HUES6 (cell line): ENCODE measurements at regions not wholly inside any gene's neighbourhood (a gene's known extent, or its start where the extent isn't known, plus 50 kb on each side); places are given as distances from the start of the nearest gene placed in this dataset.
A peak's percentile ranks its signal among the peaks of the same experiment; 100 is the strongest.
"Not testable (repeated sequence)": the region's sequence is repeated elsewhere in the genome, so short reads cannot be mapped to it uniquely, and the experiment has no call there.

ENCODE experiments used
- H3K27ac ChIP-seq: 2 replicates; pipeline ENCODE4 v1.7.0; 2013; ENCODE audit warnings: low read depth, mild to moderate bottlenecking, low read length, inconsistent platforms
- H3K27me3 ChIP-seq: 2 replicates; pipeline ENCODE4 v1.6.1; 2013; ENCODE audit warnings: low read length; ENCODE audit not compliant: control insufficient read depth, insufficient read depth
- H3K36me3 ChIP-seq: 2 replicates; pipeline ENCODE4 v1.6.1; 2013; ENCODE audit warnings: low read length; ENCODE audit not compliant: control insufficient read depth, insufficient read depth
- H3K4me1 ChIP-seq: 2 replicates; pipeline ENCODE4 v1.6.1; 2013; ENCODE audit warnings: low read length; ENCODE audit not compliant: control insufficient read depth, insufficient read depth
- H3K4me3 ChIP-seq: 2 replicates; pipeline ENCODE4 v1.5.1; 2013; ENCODE audit warnings: low read depth, low read length
- H3K9ac ChIP-seq: one replicate; pipeline ENCODE4 v1.6.1; 2013; ENCODE audit warnings: mild to moderate bottlenecking, low read length
- H3K9me3 ChIP-seq: 2 replicates; pipeline ENCODE4 v1.6.1; 2013; ENCODE audit warnings: low read depth, low read length; ENCODE audit not compliant: control insufficient read depth, insufficient read depth

DNA sequence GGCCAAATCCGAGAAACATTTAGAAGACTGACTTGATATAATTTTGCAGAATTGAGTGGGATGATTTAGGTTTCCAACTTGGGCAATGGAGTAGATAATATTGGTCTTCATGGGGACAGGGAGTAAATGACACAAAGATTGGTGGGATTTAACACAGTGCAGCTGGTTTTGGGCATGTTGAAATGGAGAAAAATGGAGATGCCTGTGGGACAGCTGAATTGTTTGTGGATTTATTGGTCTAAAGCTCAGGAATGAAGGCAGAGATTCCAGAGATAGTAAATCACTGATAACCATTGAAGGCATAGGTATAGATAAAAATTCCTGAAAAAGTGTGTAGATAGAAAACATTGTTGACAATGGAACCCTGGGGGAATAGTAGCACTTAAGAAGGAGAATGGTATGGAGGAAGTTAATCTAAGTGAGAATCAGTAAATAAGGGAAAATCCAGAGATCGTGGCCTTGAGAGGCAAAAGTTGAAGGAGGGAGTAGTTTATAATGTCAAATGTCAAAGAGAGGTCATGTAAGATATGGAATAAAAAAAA lies 120.9 kb upstream of the ATP2B1 start:
- Histone ChIP-seq H3K36me3 (no peaks in the 10 kb centered on the region), H3K9me3 (no peaks in the 10 kb centered on the region), H3K9ac (no peak overlapping the region), H3K4me1 (no peaks in the 10 kb centered on the region; the same call in none of the 2 replicates), H3K4me3 (no peak overlapping the region), H3K27ac (0 out of 2 replicates have a peak overlapping the region, but pooled peaks have one; percentile 37), H3K27me3 (no peaks in the 10 kb centered on the region)

DNA sequence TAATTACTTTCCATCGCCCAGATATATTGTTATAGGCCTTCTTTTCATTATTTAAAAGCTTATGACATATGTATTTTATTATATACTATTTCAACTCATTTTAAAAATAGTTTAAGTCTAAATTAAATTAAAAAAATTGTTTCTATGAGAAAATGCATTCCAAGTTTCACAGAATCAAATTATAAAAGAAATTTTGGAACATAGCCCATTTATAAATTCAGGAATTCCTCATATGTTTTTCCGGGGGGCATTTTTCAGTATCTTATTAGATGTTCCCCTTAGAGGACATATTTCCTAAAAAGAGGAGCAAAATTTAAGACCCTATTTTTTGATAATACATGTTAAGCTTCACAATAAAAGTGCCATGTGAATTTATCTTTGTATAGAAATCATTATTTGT lies 119.9 kb upstream of the ATP2B1 start:
- Histone ChIP-seq H3K27me3 (no peaks in the 10 kb centered on the region), H3K9ac (no peak overlapping the region), H3K36me3 (no peaks in the 10 kb centered on the region), H3K9me3 (no peaks in the 10 kb centered on the region), H3K4me3 (no peak overlapping the region), H3K4me1 (no peaks in the 10 kb centered on the region; the same call in none of the 2 replicates), H3K27ac (peak overlapping the region; percentile 37; the same call in 1 of the 2 replicates)

DNA sequence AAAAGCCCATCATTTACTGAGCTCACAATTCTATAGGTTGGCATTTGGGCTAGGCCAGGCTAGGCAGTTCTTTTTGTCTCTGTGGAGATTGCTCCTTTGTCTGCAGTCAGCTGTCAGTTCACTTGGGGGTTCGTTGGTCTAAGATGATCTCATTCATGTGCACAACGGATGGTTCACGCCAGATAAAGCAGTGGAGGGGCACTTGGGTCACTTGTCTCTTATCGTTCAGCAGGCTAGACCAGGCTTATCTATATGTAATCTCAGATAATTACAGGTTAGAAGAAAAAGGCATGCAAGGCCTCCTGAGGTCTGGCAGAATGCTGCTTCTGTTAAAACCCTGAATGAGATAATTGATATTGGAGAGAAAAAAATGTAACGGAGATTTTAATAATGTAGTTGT lies 119.0 kb upstream of the ATP2B1 start:
- Histone ChIP-seq H3K27me3 (no peaks in the 10 kb centered on the region), H3K4me1 (no peaks in the 10 kb centered on the region; the same call in none of the 2 replicates), H3K36me3 (no peaks in the 10 kb centered on the region), H3K4me3 (no peak overlapping the region), H3K27ac (no peak overlapping the region), H3K9me3 (peaks cover under 1% of the 10 kb centered on the region; the same call in 1 of the 2 replicates), H3K9ac (no peak overlapping the region)

DNA sequence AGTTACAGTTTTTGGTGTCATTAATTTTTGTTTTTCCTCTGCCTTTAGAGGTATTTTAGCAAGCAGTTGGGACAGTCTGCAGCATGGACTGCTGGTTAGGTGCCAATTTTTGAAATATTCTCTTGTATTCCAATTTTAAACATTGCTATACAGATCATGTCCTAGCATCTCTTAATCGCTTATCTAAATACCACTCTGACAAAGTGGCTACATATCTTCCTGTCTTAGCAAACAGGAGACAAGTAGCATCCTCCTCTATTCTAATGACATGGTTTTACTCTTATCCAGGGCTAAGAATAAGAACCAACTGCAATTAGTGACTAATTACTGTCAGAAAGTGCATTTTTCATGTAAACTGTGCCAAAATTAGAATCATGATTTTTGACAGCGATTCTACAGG lies 117.8 kb upstream of the ATP2B1 start:
- no peak overlapping the region for H3K27ac ChIP-seq
- H3K4me1 ChIP-seq: no peaks in the 10 kb centered on the region; the same call in none of the 2 replicates
- H3K9ac ChIP-seq: no peak overlapping the region
- H3K9me3 ChIP-seq: peaks cover 3% of the 10 kb centered on the region; the same call in 1 of the 2 replicates
- no peak overlapping the region for H3K4me3 ChIP-seq
- no peaks in the 10 kb centered on the region for H3K36me3 ChIP-seq
- H3K27me3 ChIP-seq: no peaks in the 10 kb centered on the region

DNA sequence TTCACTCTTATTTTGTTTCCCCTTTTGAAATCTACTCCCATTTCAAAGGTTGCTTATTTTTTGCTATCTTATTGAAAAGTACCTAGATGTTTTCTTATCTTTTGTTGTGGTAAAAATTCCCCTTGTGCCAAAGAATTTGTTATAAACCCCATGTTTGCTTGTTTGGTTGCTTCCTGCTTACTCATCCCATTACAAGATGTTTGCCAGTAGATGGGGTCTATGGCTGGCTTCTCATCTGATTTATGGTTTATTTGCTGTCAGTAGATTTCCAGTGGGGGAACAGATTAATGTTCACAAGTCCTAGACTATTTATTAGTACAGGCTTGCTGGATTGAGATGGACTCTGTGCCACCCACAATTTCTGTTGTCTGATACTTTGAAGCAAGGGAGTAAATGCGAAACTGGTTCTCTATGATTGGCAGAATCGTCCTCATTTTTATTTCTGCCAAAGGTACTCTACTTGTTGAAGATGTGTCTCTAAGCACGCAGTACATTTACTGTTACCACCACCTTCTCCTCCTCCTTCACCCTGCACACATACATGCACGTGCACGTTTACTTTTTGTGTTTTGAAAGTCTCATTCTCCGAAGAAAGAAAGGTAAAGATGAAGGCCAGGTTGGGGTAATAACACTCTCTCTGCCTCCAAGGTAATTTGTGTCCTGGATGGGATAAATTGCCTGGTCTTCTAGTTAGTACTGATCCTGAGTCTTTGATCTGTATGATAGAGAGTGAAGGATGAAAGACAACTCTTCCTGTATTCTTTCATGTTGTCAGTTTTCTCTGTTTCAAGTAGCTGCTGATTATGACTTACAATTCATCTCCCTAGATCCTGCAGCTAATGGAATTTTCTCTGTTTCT lies 117.2 kb upstream of the ATP2B1 start:
- Histone ChIP-seq H3K9ac (peak overlapping the region; percentile 10), H3K36me3 (no peaks in the 10 kb centered on the region), H3K4me1 (no peaks in the 10 kb centered on the region; the same call in none of the 2 replicates), H3K4me3 (no peak overlapping the region), H3K9me3 (peaks cover 3% of the 10 kb centered on the region; the same call in 1 of the 2 replicates), H3K27ac (no peak overlapping the region), H3K27me3 (no peaks in the 10 kb centered on the region)

DNA sequence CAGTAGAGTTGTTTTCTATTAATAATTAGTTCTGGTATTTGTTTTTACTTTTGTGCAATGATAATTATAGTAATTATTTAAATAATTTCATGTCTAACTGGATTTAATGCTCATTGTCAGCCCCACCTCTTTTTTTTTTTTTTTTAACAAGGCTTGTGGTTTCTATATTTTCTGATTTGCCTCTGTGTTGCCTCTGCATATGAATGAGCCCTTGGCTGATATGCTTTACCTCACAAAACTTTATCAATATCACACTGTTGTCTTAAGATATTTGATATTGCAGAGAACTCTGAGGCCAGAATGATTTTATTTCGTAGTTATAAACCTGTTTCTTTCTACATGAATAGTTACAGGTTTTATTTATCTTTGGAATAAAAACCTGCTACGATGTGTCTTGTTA lies 116.2 kb upstream of the ATP2B1 start:
- no peaks in the 10 kb centered on the region for H3K27me3 ChIP-seq
- no peak overlapping the region for H3K27ac ChIP-seq
- H3K9me3 ChIP-seq: peaks cover 3% of the 10 kb centered on the region; the same call in 1 of the 2 replicates
- no peaks in the 10 kb centered on the region; the same call in none of the 2 replicates for H3K4me1 ChIP-seq
- no peak overlapping the region for H3K9ac ChIP-seq
- H3K36me3 ChIP-seq: no peaks in the 10 kb centered on the region
- no peak overlapping the region for H3K4me3 ChIP-seq

DNA sequence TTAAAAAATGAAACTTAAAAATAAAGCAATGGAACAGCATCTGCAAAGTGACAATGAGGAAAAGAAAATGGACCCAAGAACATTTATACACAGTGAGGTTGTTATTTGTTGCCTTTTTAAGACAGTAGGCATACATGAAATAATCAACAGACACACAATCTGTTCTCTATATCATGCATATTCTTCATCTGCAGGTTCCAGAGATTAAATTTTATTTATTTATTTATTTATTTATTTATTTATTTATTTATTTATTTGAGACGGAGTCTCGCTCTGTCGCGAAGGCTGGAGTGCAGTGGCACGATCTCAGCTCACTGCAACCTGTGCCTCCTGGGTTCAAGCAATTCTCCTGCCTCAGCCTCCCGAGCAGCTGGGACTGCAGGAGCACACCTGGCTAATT lies 114.4 kb upstream of the ATP2B1 start:
- not testable (repeated sequence) for H3K4me1 ChIP-seq, H3K9ac ChIP-seq, H3K27ac ChIP-seq, H3K36me3 ChIP-seq, H3K4me3 ChIP-seq, H3K9me3 ChIP-seq, H3K27me3 ChIP-seq

DNA sequence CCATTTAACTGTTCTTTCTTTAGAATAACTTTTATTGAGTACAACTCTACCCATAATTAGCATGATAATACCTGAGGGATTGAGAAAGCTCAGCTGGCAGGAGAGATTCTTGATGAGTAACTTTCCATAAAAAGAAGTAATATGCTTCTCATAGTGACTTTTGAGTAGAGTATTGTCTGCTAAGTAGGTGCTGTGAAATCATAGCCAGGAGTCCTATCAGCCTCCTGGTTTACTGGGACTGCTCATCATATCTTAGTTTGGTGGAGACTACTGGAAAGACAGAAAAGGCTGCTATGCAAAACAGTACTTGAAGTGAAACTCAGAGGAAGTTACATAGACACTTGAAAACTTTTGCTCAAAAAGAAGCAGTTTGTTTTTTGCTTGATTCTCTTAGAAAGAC lies 113.3 kb upstream of the ATP2B1 start:
- no peaks in the 10 kb centered on the region; the same call in 1 of the 2 replicates for H3K4me1 ChIP-seq
- no peak overlapping the region for H3K9ac ChIP-seq
- H3K4me3 ChIP-seq: no peak overlapping the region
- no peak overlapping the region for H3K27ac ChIP-seq
- no peaks in the 10 kb centered on the region for H3K36me3 ChIP-seq
- peaks cover 3% of the 10 kb centered on the region; the same call in 1 of the 2 replicates for H3K9me3 ChIP-seq
- no peaks in the 10 kb centered on the region for H3K27me3 ChIP-seq

DNA sequence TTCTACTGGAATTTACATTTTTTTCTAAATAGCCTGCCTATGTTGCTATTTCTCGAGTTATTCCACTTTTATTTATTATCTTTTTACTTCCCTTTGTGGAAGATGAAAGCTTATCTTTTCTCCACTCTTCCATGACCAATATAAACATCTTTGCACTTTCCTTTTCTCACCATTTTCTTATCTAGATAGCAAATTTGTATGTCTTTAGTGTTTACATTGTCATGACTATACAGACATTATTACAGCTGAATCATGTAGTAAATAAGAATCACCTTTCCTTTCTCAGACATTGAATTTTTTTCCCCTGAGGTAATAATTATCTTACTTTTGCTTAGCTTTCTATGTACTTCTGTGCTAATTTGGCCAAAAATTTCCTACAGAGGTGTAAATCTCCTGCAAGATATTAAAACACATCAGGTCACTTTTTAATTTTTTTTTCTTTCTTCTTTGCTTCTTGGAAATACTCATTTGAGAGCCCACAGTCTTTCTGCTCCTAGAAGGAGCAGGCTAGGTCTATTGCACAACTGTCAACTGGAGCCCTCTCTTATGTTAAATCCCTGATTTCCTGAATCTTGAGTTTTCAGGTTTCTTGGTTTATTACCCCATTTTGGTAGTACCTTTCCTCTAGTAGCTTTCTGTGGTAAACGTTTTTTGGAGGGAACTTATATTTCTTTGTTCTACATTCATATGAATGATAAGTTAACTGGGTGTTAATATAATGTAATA lies 109.0 kb upstream of the ATP2B1 start:
- peaks cover 3% of the 10 kb centered on the region; the same call in 1 of the 2 replicates for H3K9me3 ChIP-seq
- no peaks in the 10 kb centered on the region for H3K27me3 ChIP-seq
- H3K27ac ChIP-seq: no peak overlapping the region
- no peak overlapping the region for H3K9ac ChIP-seq
- H3K4me1 ChIP-seq: no peaks in the 10 kb centered on the region; the same call in 1 of the 2 replicates
- H3K4me3 ChIP-seq: no peak overlapping the region
- H3K36me3 ChIP-seq: no peaks in the 10 kb centered on the region

DNA sequence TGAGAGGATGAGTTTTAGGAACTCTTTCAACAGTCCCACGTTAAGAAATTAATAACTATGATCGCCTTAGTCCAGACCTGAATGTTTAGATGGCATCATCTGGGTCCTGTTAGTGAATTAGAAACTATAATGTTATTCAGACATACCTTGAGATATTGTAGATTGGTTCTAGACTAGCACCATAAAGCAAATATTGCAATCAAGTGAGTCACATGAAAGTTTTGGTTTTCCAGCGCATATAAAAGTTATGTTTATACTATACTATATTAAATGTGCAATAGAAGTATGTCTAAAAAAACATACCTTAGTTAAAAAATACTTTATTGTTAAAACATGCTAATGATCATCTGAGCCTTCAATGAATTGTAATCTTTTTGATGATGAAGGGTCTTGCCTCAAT lies 106.6 kb upstream of the ATP2B1 start:
- H3K9me3 ChIP-seq: no peaks in the 10 kb centered on the region

DNA sequence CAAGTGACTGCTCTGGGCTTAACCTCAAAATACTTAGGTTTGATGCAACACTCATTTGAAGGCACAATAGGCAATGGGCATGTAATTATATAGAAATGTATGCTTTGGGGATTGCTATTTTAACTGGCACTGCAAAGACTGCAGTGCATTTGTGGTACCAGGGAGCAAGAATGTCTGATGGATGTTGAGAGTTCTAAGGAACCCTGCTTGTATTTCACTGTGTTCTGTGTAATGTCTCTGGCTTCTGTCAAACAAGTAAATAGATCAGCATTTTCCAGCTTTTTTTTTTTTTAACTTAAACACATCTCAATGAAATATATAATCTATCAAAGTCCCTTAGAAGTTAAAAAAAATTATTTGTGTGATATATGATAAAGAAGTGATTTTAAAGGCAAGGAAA lies 94.8 kb upstream of the ATP2B1 start:
- Histone ChIP-seq H3K36me3 (no peaks in the 10 kb centered on the region), H3K4me3 (no peak overlapping the region), H3K4me1 (no peaks in the 10 kb centered on the region), H3K27me3 (no peaks in the 10 kb centered on the region), H3K27ac (no peak overlapping the region), H3K9ac (no peak overlapping the region), H3K9me3 (no peaks in the 10 kb centered on the region)

More for the DNA sequence above, 106.6 kb upstream of the ATP2B1 start:
- Histone ChIP-seq H3K27ac (no peak overlapping the region), H3K27me3 (no peaks in the 10 kb centered on the region), H3K4me3 (no peak overlapping the region), H3K9ac (no peak overlapping the region), H3K4me1 (no peaks in the 10 kb centered on the region), H3K36me3 (no peaks in the 10 kb centered on the region)
